ENCODE measurements at regions not wholly inside any gene's neighbourhood (a gene's known extent, or its start where the extent isn't known, plus 50 kb on each side); places are given as distances from the start of the nearest gene placed in this dataset.
"Not testable (repeated sequence)": the region's sequence is repeated elsewhere in the genome, so short reads cannot be mapped to it uniquely, and the experiment has no call there.

DNA sequence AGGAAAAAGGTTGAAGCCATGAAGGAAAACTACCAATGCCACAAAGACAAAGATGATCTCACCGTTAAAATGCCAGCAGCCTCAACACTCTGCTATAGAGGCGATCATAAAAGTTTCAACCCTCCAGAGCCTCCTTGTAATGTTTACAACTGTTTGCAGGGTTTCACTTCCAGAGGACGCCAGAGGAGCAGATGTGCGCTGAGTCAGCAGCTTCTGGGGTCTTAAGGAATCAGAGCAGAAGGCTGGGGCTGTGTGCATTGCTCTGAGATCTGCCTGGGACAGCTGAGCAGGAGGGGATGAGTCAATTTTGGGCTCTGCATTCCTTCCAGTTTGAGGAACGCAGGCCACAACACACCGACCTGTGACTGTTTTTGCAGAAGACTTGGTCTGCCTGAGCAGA is 98.3 kb downstream of the TMEM130 start:
- DNase-seq (ENCODE audit: low read depth in 2 of 3, low spot score in 1 of 3), result no peak

GRCh38 chr7:98771941-98772603 is 97.7 kb downstream of the TMEM130 start:
- DNase-seq (ENCODE audit: low read depth in 2 of 3, low spot score in 1 of 3), result no peak

DNA sequence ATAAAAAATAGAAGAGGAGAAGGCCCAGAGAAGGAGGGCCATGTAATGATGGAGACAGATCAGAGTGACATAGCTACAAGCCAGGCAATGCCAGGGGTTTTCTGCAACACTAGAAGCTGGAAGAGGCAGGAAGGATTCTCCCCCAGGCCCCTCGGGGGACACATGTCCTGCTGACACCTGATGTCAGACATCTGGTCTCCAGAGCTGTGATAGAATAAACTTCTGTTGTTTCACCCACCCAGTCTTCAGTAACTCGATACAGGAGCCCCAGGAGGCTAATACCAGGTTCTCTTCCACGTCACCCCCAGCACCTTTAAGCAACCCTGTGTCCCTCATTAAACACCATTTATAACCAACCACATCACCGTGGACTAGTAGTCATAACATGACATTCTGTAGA is 94.9 kb downstream of the TMEM130 start:
- DNase-seq (ENCODE audit: low read depth in 2 of 3, low spot score in 1 of 3), result no peak

DNA sequence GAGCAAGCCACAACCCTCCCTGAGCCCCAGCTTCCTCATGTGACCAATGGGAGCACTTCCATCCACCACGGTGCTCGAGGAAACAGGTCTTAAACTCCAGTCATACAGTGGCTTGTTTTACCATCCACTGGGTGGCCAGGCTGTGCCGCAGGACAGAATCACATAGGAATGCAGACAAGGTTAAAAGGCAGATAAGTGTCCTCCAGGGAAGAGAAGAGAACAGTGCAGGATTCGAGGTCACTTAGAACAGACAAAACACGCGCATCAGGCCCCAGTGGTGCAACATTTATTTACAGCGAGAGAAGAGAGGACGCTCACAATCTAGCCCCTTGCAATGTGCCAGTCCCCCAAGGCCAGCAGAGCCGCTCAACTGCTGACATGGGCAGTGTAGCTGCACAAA is 92.8 kb downstream of the TMEM130 start:
- DNase-seq (ENCODE audit: low read depth in 2 of 3, low spot score in 1 of 3), result no peak

DNA sequence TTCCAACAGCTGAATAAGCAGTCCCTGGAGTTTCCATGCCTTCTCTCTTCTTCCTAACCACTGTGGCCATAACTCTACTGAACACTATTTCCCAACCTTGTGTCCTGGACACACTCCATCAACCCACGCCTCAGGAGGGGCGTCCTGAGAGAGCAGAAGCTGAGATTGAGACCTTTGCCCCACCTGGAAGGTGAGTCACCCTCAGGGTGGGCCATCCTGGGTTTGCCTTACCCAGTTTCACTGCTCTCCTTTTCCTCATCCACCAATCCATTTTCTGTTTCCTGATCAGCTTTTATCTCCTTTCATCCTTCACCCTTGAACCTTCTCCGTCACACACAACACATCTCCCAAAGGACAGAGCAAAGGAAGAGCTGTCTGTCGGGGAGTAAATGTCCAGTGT is 91.4 kb downstream of the TMEM130 start:
- no peak for DNase-seq (ENCODE audit: low read depth in 2 of 3, low spot score in 1 of 3)

- no peak for DNase-seq (ENCODE audit: low read depth in 2 of 3, low spot score in 1 of 3)
Measured at GRCh38 chr7:98779800-98780587, 89.8 kb downstream of the TMEM130 start.

DNA sequence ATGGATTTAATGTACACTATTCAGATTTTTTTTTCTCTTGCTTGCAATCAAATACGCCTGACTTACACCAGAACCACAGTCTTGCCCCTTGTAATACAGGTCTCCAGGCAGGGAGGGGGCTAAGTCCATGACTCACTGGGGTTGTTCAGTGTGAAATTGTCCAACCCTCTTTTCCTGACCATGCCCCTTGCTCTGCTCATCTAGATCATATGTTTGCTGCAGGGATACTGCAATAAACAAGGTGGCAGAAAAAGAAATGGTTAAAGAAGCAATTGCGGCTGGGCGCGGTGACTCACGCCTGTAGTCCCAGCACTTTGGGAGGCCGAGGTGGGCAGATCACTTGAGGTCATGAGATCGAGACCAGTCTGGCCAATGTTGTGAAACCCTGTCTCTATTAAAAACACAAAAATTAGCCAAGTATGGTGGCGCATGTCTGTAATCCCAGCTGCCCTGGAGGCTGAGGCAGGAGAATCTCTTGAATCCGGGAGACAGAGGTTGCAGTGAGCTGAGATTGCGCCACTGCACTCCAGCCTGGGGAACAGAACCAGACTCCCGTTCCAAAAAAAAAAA is 85.5 kb downstream of the TMEM130 start:
- no peak for DNase-seq (ENCODE audit: low read depth in 2 of 3, low spot score in 1 of 3)

GRCh38 chr7:98785929-98786571 is 83.8 kb downstream of the TMEM130 start:
- no peak for DNase-seq (ENCODE audit: low read depth in 2 of 3, low spot score in 1 of 3)

GRCh38 chr7:98788966-98789365 is 80.8 kb downstream of the TMEM130 start:
- no peak for DNase-seq (ENCODE audit: low read depth in 2 of 3, low spot score in 1 of 3)

DNA sequence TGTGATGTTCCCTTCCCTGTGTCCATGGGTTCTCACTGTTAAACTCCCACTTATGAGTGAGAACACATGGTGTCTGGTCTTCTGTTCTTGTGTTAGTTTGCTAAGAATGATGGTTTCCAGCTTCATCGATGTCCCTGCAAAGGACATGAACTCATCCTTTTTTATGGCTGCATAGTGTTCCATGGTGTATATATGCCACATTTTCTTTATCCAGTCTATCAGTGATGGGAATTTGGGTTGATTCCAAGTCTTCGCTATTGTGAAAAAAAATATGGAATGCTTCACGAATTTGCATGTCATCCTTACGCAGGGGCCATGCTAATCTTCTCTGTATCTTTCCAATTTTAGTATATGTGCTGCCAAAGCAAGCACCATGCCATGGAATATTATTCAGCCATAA is 75.4 kb downstream of the TMEM130 start:
- not testable (repeated sequence) for DNase-seq (ENCODE audit: low read depth in 2 of 3, low spot score in 1 of 3)

GRCh38 chr7:98795741-98796493 is 73.9 kb downstream of the TMEM130 start:
- DNase-seq (ENCODE audit: low read depth in 2 of 3, low spot score in 1 of 3), result no peak

Data from stimulated activated CD4-positive, alpha-beta T cell treated with anti-CD3 and anti-CD28 coated beads, Interleukin-12 subunit alpha, Interleukin-12 subunit beta, amount 100 ng/mL, for 48 hours (primary cell).